ENCODE measurements at regions not wholly inside any gene's neighbourhood (a gene's known extent, or its start where the extent isn't known, plus 50 kb on each side); places are given as distances from the start of the nearest gene placed in this dataset.

GRCh38 chr2:120465989-120466703, 120.2 kb downstream of the INHBB start:
- no peak for ATAC-seq
- WGBS (ENCODE audit: insufficient coverage, low coverage, missing lambda C conversion rate): 13% methylated on average over 21 of the region's 25 CpGs
- FAIRE-seq: no peak
- Histone ChIP-seq H3K9ac (ENCODE audit: insufficient read depth in 1 of 2, low read depth in 2 of 2, low read length in 2 of 2) (no peak overlapping the region; a peak in 1 of 4 replicates), H2AFZ (ENCODE audit: low read depth, low read length) (no peak overlapping the region), H3K9me1 (ENCODE audit: control insufficient read depth, insufficient read depth, low read length) (no peaks in the 10 kb centered on the region), H3K9me3 (replicated peaks; ENCODE audit: control insufficient read depth, insufficient read depth, low read depth, low read length) (no peaks in the 10 kb centered on the region), H3K79me2 (ENCODE audit: control insufficient read depth, insufficient read depth, low read length) (no peaks in the 10 kb centered on the region), H3K4me3 (no peak overlapping the region), H3K27ac (ENCODE audit: extremely low read depth, low read depth, low read length) (no peak overlapping the region), H3K27me3 (ENCODE audit: control insufficient read depth in 2 of 2, insufficient read depth in 2 of 2, low read length in 2 of 2) (peaks cover 0 to 22% of the 10 kb centered on the region in 2 experiments; a peak in 3 of 5 replicates), H3K4me1 (replicated peaks in 1 of 2; ENCODE audit: control insufficient read depth in 2 of 2, insufficient read depth in 2 of 2, low read length in 2 of 2) (peaks cover 0 to 5% of the 10 kb centered on the region in 2 experiments; a peak in 2 of 5 replicates), H4K20me1 (replicated peaks; ENCODE audit: control insufficient read depth, insufficient read depth, low read length) (no peaks in the 10 kb centered on the region), H3K36me3 (ENCODE audit: control insufficient read depth, insufficient read depth, low read length) (no peaks in the 10 kb centered on the region), H3K4me2 (ENCODE audit: insufficient read depth, low read length) (no peak overlapping the region)
- intact Hi-C loops (cut with micrococcal nuclease) (no loop called here), in situ Hi-C loops (cut with MboI) (no loop called here)
- no TSS peak for BruUV-seq (replicated peaks)
- CTCF ChIA-PET (ENCODE audit: low intra/inter-chr PET ratio): no interaction called here
- TF ChIP-seq FOXK1 (CRISPR knock-in tag; IDR thresholded peaks at IDR 0.05; ENCODE audit: borderline replicate concordance): no peak
- TF ChIP-seq NR2C2 (CRISPR knock-in tag; IDR thresholded peaks at IDR 0.05): no peak
- TF ChIP-seq NR2C2 (tag; IDR thresholded peaks at IDR 0.05): peak; percentile 25; the same call in 1 of the 2 replicates
- peak; percentile 29 to 63; a peak in 2 of 4 replicates for TF ChIP-seq FOXA3 (CRISPR knock-in tag; conservative IDR thresholded peaks at IDR 0.05 in 1 of 2, IDR thresholded peaks at IDR 0.05 in 1 of 2)
- POLR2A ChIA-PET: interaction anchor here (0.7 kb wide), 1 partner anchor 83 kb away, joined by 3 read pairs; no protein-coding TSS in a partner anchor
- DNase-seq (ENCODE audit: extremely low read depth in 1 of 4, low spot score in 3 of 4): no peak

GRCh38 chr2:120466704-120467054, 120.7 kb downstream of the INHBB start:
- FAIRE-seq (no peak), DNase-seq (ENCODE audit: extremely low read depth in 1 of 4, low spot score in 3 of 4) (no peak), ATAC-seq (no peak)
- no TSS peak for BruUV-seq (replicated peaks)
- Histone ChIP-seq H3K27me3 (ENCODE audit: control insufficient read depth in 2 of 2, insufficient read depth in 2 of 2, low read length in 2 of 2) (peaks cover 0 to 22% of the 10 kb centered on the region in 2 experiments; a peak in 3 of 5 replicates), H3K79me2 (ENCODE audit: control insufficient read depth, insufficient read depth, low read length) (no peaks in the 10 kb centered on the region), H3K9ac (ENCODE audit: insufficient read depth in 1 of 2, low read depth in 2 of 2, low read length in 2 of 2) (no peak overlapping the region; a peak in 1 of 4 replicates), H3K4me1 (replicated peaks in 1 of 2; ENCODE audit: control insufficient read depth in 2 of 2, insufficient read depth in 2 of 2, low read length in 2 of 2) (peaks cover 0 to 5% of the 10 kb centered on the region in 2 experiments; a peak in 2 of 5 replicates), H3K9me3 (replicated peaks; ENCODE audit: control insufficient read depth, insufficient read depth, low read depth, low read length) (no peaks in the 10 kb centered on the region), H3K4me3 (no peak overlapping the region), H3K9me1 (ENCODE audit: control insufficient read depth, insufficient read depth, low read length) (no peaks in the 10 kb centered on the region), H4K20me1 (replicated peaks; ENCODE audit: control insufficient read depth, insufficient read depth, low read length) (no peaks in the 10 kb centered on the region), H3K36me3 (ENCODE audit: control insufficient read depth, insufficient read depth, low read length) (no peaks in the 10 kb centered on the region), H2AFZ (ENCODE audit: low read depth, low read length) (no peak overlapping the region), H3K27ac (ENCODE audit: extremely low read depth, low read depth, low read length) (no peak overlapping the region), H3K4me2 (ENCODE audit: insufficient read depth, low read length) (no peak overlapping the region)
- WGBS (ENCODE audit: insufficient coverage, low coverage, missing lambda C conversion rate): 11% methylated on average over 2 of the region's 2 CpGs
- CTCF ChIA-PET (ENCODE audit: low intra/inter-chr PET ratio): no interaction called here
- intact Hi-C loops (cut with micrococcal nuclease): no loop called here
- POLR2A ChIA-PET: no interaction called here
- in situ Hi-C loops (cut with MboI): no loop called here
- no peak for TF ChIP-seq PPARD (CRISPR knock-in tag; IDR thresholded peaks at IDR 0.05)
- no peak for TF ChIP-seq TEAD2 (tag; IDR thresholded peaks at IDR 0.05)
- no peak for TF ChIP-seq MTA3 (IDR thresholded peaks at IDR 0.05; ENCODE audit: borderline replicate concordance)
- no peak for TF ChIP-seq TRIM24 (IDR thresholded peaks at IDR 0.05)
- no peak for TF ChIP-seq GATAD2A (IDR thresholded peaks at IDR 0.05)
- no peak for TF ChIP-seq ATF7 (IDR thresholded peaks at IDR 0.05)
- no peak for TF ChIP-seq FOXO4 (CRISPR knock-in tag; IDR thresholded peaks at IDR 0.05)
- no peak for TF ChIP-seq MYC (IDR thresholded peaks at IDR 0.05; ENCODE audit: low read depth, low read length)
- TF ChIP-seq MYC (CRISPR knock-in tag; IDR thresholded peaks at IDR 0.05; ENCODE audit: borderline replicate concordance, low read depth): no peak
- no peak for TF ChIP-seq ZNF445 (CRISPR knock-in tag; IDR thresholded peaks at IDR 0.05; ENCODE audit: low read depth)
- TF ChIP-seq ETS1 (conservative IDR thresholded peaks at IDR 0.05; ENCODE audit: control insufficient read depth, low read depth, low read length): no peak
